Activated T-helper 2 cell treated with anti-CD3 and anti-CD28 coated beads, Interferon-gamma antibody, Interleukin-2, Interleukin-4, amounts not matched to agents 10 μg/mL and 5 μg/mL and 100 μg/mL, durations not matched to agents 14 hours and 24 hours and 36 hours (primary cell): ENCODE measurements at regions not wholly inside any gene's neighbourhood (a gene's known extent, or its start where the extent isn't known, plus 50 kb on each side); places are given as distances from the start of the nearest gene placed in this dataset.

Experiments
- DNase-seq: peaks from one replicate; pipeline ENCODE4 v3.0.0; 2021; ENCODE audit warnings: low spot score
- H3K27ac Mint-ChIP-seq: one replicate; pipeline ENCODE4 v1.8.0; 2021; ENCODE audit warnings: mixed read lengths
- H3K27me3 Mint-ChIP-seq: one replicate; pipeline ENCODE4 v1.8.0; 2021; ENCODE audit warnings: low read depth, mixed read lengths
- H3K36me3 Mint-ChIP-seq: one replicate; pipeline ENCODE4 v1.8.0; 2021; ENCODE audit warnings: low read depth, mixed read lengths
- H3K4me1 Mint-ChIP-seq: one replicate; pipeline ENCODE4 v1.8.0; 2021; ENCODE audit warnings: low read depth, mixed read lengths
- H3K4me3 Mint-ChIP-seq: one replicate; pipeline ENCODE4 v1.8.0; 2021; ENCODE audit warnings: low read depth, mild to moderate bottlenecking, moderate library complexity, mixed read lengths
- H3K9me3 Mint-ChIP-seq: one replicate; pipeline ENCODE4 v1.8.0; 2021; ENCODE audit warnings: mixed read lengths
- intact Hi-C: fragments of 100-400 bp; cut with micrococcal nuclease; formaldehyde crosslinking; loops from one replicate; pipeline ENCODE4 v1.15.1; 2023

GRCh38 chrX:8867406-8867805 is 66.2 kb upstream of the FAM9A start:
- Mint-ChIP-seq H3K9me3 (no peaks in the 10 kb centered on the region), H3K27ac (no peak overlapping the region), H3K27me3 (peaks cover 11% of the 10 kb centered on the region), H3K36me3 (no peaks in the 10 kb centered on the region), H3K4me1 (peaks cover 2% of the 10 kb centered on the region), H3K4me3 (no peak overlapping the region)
- no peak for DNase-seq
- intact Hi-C loops: no loop called here

DNA sequence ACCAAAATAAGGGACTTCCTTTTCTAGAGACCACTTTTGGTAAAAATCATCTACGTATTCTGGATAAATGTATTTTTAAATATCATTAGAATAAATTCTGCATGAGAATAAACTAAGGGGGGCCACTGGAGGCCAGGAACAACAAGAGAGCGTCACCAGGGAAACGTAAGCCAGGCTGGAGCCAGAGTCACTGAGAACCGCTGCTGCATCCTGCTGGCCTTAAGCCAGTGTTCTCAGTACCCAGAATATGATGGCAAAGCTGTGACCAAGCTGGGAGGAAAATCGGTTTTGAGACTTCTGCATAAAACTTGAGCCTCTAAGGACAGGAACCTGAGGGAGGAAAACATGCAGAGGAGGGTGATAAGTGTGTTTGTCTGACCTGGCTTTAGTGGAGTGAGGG is 63.0 kb upstream of the FAM9A start:
- Mint-ChIP-seq H3K36me3 (no peaks in the 10 kb centered on the region), H3K4me1 (no peaks in the 10 kb centered on the region), H3K27me3 (peaks cover 13% of the 10 kb centered on the region), H3K27ac (no peak overlapping the region), H3K4me3 (no peak overlapping the region), H3K9me3 (no peaks in the 10 kb centered on the region)
- no peak for DNase-seq
- intact Hi-C loops: no loop called here

GRCh38 chrX:8861908-8862307 is 60.7 kb upstream of the FAM9A start:
- Mint-ChIP-seq H3K36me3 (no peaks in the 10 kb centered on the region), H3K27ac (no peak overlapping the region), H3K4me1 (no peaks in the 10 kb centered on the region), H3K4me3 (no peak overlapping the region), H3K27me3 (peaks cover 10% of the 10 kb centered on the region), H3K9me3 (no peaks in the 10 kb centered on the region)
- no peak for DNase-seq
- intact Hi-C loops: no loop called here

- no peak overlapping the region for H3K4me3 Mint-ChIP-seq
- H3K36me3 Mint-ChIP-seq: no peaks in the 10 kb centered on the region
- intact Hi-C loops: no loop called here
- no peak overlapping the region for H3K27ac Mint-ChIP-seq
- no peaks in the 10 kb centered on the region for H3K4me1 Mint-ChIP-seq
- no peak for DNase-seq
- peaks cover 3% of the 10 kb centered on the region for H3K27me3 Mint-ChIP-seq
- H3K9me3 Mint-ChIP-seq: no peaks in the 10 kb centered on the region
These were observed 50.2 kb upstream of the FAM9A start for GRCh38 chrX:8851231-8851886.
